B cell (primary cell): ENCODE measurements at regions not wholly inside any gene's neighbourhood (a gene's known extent, or its start where the extent isn't known, plus 50 kb on each side); places are given as distances from the start of the nearest gene placed in this dataset.

Experiments
- CTCF ChIP-seq: fragments of 200-600 bp; IDR thresholded peaks from one replicate; pipeline ENCODE4 v1.8.0; 2022; ENCODE audit warnings: antibody characterized with exemption, mild to moderate bottlenecking
- EZH2 ChIP-seq: IDR thresholded peaks from 2 replicates; pipeline ENCODE4 v1.6.1; 2012; ENCODE audit warnings: borderline replicate concordance, low read depth, mild to moderate bottlenecking, moderate library complexity, low read length; ENCODE audit not compliant: insufficient read depth, poor library complexity, severe bottlenecking

DNA sequence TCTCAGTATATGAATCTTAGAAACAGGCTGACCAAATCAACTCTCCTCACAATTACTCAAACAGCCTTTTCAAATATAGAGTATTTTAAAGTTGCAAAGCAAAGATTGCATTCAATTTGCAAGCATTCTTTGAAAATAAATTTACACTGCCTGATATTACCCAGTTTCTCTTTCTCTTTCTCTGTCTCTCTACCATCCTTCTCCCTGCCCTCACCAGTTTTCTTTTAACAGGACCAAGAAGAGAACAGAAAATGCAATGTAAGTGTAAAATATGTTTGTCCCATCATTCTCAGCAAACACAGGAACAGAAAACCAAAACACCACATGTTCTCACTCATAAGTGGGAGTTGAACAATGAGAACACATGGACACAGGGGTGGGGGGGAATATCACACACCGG is 520.3 kb upstream of the USP15 start:
- TF ChIP-seq CTCF (no peak), EZH2 (no peak)
